ENCODE measurements at regions not wholly inside any gene's neighbourhood (a gene's known extent, or its start where the extent isn't known, plus 50 kb on each side); places are given as distances from the start of the nearest gene placed in this dataset.

- Histone ChIP-seq H3K36me3 (no peaks in the 10 kb centered on the region), H3K27me3 (no peaks in the 10 kb centered on the region), H3K4me1 (ENCODE audit: low read depth) (peaks cover 4% of the 10 kb centered on the region), H3K4me3 (no peak overlapping the region), H3K9me3 (ENCODE audit: low read depth) (no peaks in the 10 kb centered on the region), H3K27ac (no peak overlapping the region)
- no peak for TF ChIP-seq CTCF (IDR thresholded peaks at IDR 0.05; ENCODE audit: low read depth, low read length)
- no peak for DNase-seq (ENCODE audit: low read depth in 1 of 2, low spot score in 1 of 2)
Observed at GRCh38 chrX:10795721-10796120, 175.3 kb upstream of the MID1 start.

- peak in 1 of 2 donors; percentile 15 for DNase-seq (ENCODE audit: low read depth in 1 of 2, low spot score in 1 of 2)
- Histone ChIP-seq H3K27me3 (no peaks in the 10 kb centered on the region), H3K36me3 (no peaks in the 10 kb centered on the region), H3K9me3 (ENCODE audit: low read depth) (no peaks in the 10 kb centered on the region), H3K4me1 (ENCODE audit: low read depth) (peaks cover 4% of the 10 kb centered on the region), H3K4me3 (no peak overlapping the region), H3K27ac (peak overlapping the region; percentile 45)
- no peak for TF ChIP-seq CTCF (IDR thresholded peaks at IDR 0.05; ENCODE audit: low read depth, low read length)
Observed at GRCh38 chrX:10797466-10797865, 177.1 kb upstream of the MID1 start.

- DNase-seq (ENCODE audit: low read depth in 1 of 2, low spot score in 1 of 2), result no peak
- Histone ChIP-seq H3K27ac (peak overlapping the region; percentile 45), H3K4me3 (no peak overlapping the region), H3K4me1 (ENCODE audit: low read depth) (peaks cover 4% of the 10 kb centered on the region), H3K9me3 (ENCODE audit: low read depth) (no peaks in the 10 kb centered on the region), H3K27me3 (no peaks in the 10 kb centered on the region), H3K36me3 (no peaks in the 10 kb centered on the region)
- no peak for TF ChIP-seq CTCF (IDR thresholded peaks at IDR 0.05; ENCODE audit: low read depth, low read length)
Observed at GRCh38 chrX:10798041-10798440, 177.7 kb upstream of the MID1 start.

- H3K4me3 ChIP-seq, result no peak overlapping the region
- H3K4me1 ChIP-seq (ENCODE audit: low read depth), result no peaks in the 10 kb centered on the region
- H3K36me3 ChIP-seq, result no peaks in the 10 kb centered on the region
- no peaks in the 10 kb centered on the region for H3K27me3 ChIP-seq
- H3K27ac ChIP-seq, result no peak overlapping the region
- no peak for DNase-seq (ENCODE audit: low read depth in 1 of 2, low spot score in 1 of 2)
- no peak for TF ChIP-seq CTCF (IDR thresholded peaks at IDR 0.05; ENCODE audit: low read depth, low read length)
- H3K9me3 ChIP-seq (ENCODE audit: low read depth), result no peaks in the 10 kb centered on the region
Observed at GRCh38 chrX:10800796-10801195, 180.4 kb upstream of the MID1 start.

- H3K4me3 ChIP-seq, result no peak overlapping the region
- H3K27ac ChIP-seq, result no peak overlapping the region
Observed at GRCh38 chrX:10811111-10811510, 190.7 kb upstream of the MID1 start.

More at GRCh38 chrX:10811111-10811510, 190.7 kb upstream of the MID1 start:
- no peak for DNase-seq (ENCODE audit: low read depth in 1 of 2, low spot score in 1 of 2)
- TF ChIP-seq CTCF (IDR thresholded peaks at IDR 0.05; ENCODE audit: low read depth, low read length), result no peak
- Histone ChIP-seq H3K36me3 (no peaks in the 10 kb centered on the region), H3K4me1 (ENCODE audit: low read depth) (no peaks in the 10 kb centered on the region), H3K27me3 (no peaks in the 10 kb centered on the region), H3K9me3 (ENCODE audit: low read depth) (no peaks in the 10 kb centered on the region)

Measured in cardiac muscle cell (in vitro differentiated cells and primary cell).